Kasumi-1 (cell line): ENCODE measurements at regions not wholly inside any gene's neighbourhood (a gene's known extent, or its start where the extent isn't known, plus 50 kb on each side); places are given as distances from the start of the nearest gene placed in this dataset.

Experiments
- DNase-seq, 2 experiments: peaks; one replicate each; lab custom pipeline; 2025; lab: John Stamatoyannopoulos, UW

- DNase-seq: no peak
Observed at GRCh38 chr5:17761326-17761725, 127.1 kb downstream of the TAF11L14 start.

GRCh38 chr5:17763301-17763700, 129.0 kb downstream of the TAF11L14 start:
- DNase-seq: no peak

GRCh38 chr5:17766031-17766430, 131.8 kb downstream of the TAF11L14 start:
- DNase-seq: peak; percentile 42 to 55

- DNase-seq: no peak
Observed at GRCh38 chr5:17769277-17769676, 135.0 kb downstream of the TAF11L14 start.

GRCh38 chr5:17772232-17772631, 138.0 kb downstream of the TAF11L14 start:
- DNase-seq: no peak

- no peak for DNase-seq
Observed at GRCh38 chr5:17785774-17786173, 151.5 kb downstream of the TAF11L14 start.

GRCh38 chr5:17788351-17788750, 154.1 kb downstream of the TAF11L14 start:
- DNase-seq: no peak

GRCh38 chr5:17794201-17794600, 159.9 kb downstream of the TAF11L14 start:
- peak in 1 of 2 experiments; percentile 3 for DNase-seq

GRCh38 chr5:17794815-17795214, 160.6 kb downstream of the TAF11L14 start:
- DNase-seq: peak; percentile 4

- no peak for DNase-seq
Observed at GRCh38 chr5:17796142-17796541, 161.9 kb downstream of the TAF11L14 start.

GRCh38 chr5:17796757-17797396, 162.6 kb downstream of the TAF11L14 start:
- DNase-seq: no peak

- DNase-seq: no peak
Observed at GRCh38 chr5:17799521-17799920, 165.3 kb downstream of the TAF11L14 start.

- no peak for DNase-seq
Observed at GRCh38 chr5:17801595-17801994, 167.3 kb downstream of the TAF11L14 start.

GRCh38 chr5:17802256-17802655, 168.0 kb downstream of the TAF11L14 start:
- no peak for DNase-seq

GRCh38 chr5:17803971-17804370, 169.7 kb downstream of the TAF11L14 start:
- no peak for DNase-seq

- DNase-seq: no peak
Observed at GRCh38 chr5:17805227-17805825, 171.1 kb downstream of the TAF11L14 start.

GRCh38 chr5:17806818-17807468, 172.7 kb downstream of the TAF11L14 start:
- no peak for DNase-seq

- no peak for DNase-seq
Observed at GRCh38 chr5:17808566-17808965, 174.3 kb downstream of the TAF11L14 start.

GRCh38 chr5:17810734-17811133, 176.5 kb downstream of the TAF11L14 start:
- no peak for DNase-seq

- no peak for DNase-seq
Observed at GRCh38 chr5:17813214-17813613, 179.0 kb downstream of the TAF11L14 start.

GRCh38 chr5:17816505-17816904, 182.2 kb downstream of the TAF11L14 start:
- no peak for DNase-seq

- DNase-seq: no peak
Observed at GRCh38 chr5:17816944-17817343, 182.7 kb downstream of the TAF11L14 start.

GRCh38 chr5:17817990-17818389, 183.7 kb downstream of the TAF11L14 start:
- DNase-seq: no peak
